Breast epithelium (tissue), 3 donors: ENCODE measurements at regions not wholly inside any gene's neighbourhood (a gene's known extent, or its start where the extent isn't known, plus 50 kb on each side); places are given as distances from the start of the nearest gene placed in this dataset.

Source experiments
- POLR2A ChIP-seq: fragments of 450-650 bp; IDR thresholded peaks from one replicate; pipeline ENCODE4 v1.6.1; 2016; ENCODE audit warnings: antibody characterized with exemption, mild to moderate bottlenecking, moderate library complexity
- TF ChIP-seq, protein P1 (sequence below), 3 donors: fragments of 450-650 bp; IDR thresholded peaks; one replicate each; pipeline ENCODE4 v1.5.1; 2016 to 2017; ENCODE audit warnings: antibody characterized with exemption in 3 of 3, mild to moderate bottlenecking in 3 of 3, moderate library complexity in 3 of 3

DNA sequence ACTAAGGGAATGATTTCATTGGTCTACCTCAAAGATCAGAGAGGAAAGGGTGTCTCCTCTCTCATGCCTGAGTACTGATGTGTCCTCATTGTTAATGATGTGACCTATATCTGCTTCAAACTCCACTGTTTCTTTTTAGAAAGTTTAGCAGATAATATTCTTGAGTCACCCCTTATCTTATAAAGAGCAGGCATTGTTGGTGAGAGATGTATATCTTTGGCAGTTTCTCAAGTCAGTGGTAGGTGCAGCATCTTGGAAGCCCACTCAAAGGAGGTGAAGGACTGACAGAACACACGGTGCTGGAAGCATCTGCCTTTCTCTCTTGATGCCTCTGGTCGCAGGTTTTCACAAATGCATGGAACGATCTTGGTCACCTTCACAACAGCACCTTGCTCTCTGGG is 71.2 kb downstream of the ZNF518B start:
- no peak for TF ChIP-seq POLR2A
- TF ChIP-seq, protein P1, sequence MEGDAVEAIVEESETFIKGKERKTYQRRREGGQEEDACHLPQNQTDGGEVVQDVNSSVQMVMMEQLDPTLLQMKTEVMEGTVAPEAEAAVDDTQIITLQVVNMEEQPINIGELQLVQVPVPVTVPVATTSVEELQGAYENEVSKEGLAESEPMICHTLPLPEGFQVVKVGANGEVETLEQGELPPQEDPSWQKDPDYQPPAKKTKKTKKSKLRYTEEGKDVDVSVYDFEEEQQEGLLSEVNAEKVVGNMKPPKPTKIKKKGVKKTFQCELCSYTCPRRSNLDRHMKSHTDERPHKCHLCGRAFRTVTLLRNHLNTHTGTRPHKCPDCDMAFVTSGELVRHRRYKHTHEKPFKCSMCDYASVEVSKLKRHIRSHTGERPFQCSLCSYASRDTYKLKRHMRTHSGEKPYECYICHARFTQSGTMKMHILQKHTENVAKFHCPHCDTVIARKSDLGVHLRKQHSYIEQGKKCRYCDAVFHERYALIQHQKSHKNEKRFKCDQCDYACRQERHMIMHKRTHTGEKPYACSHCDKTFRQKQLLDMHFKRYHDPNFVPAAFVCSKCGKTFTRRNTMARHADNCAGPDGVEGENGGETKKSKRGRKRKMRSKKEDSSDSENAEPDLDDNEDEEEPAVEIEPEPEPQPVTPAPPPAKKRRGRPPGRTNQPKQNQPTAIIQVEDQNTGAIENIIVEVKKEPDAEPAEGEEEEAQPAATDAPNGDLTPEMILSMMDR (IDR thresholded peaks at IDR 0.05) = no peak
